ENCODE measurements at regions not wholly inside any gene's neighbourhood (a gene's known extent, or its start where the extent isn't known, plus 50 kb on each side); places are given as distances from the start of the nearest gene placed in this dataset.
"Not testable (repeated sequence)": the region's sequence is repeated elsewhere in the genome, so short reads cannot be mapped to it uniquely, and the experiment has no call there.

GRCh38 chr6:141251286-141251685 lies 881.4 kb upstream of the GJE1 start:
- no peak for DNase-seq

GRCh38 chr6:141248021-141248799 lies 884.5 kb upstream of the GJE1 start:
- DNase-seq: no peak

GRCh38 chr6:141244366-141244765 lies 888.4 kb upstream of the GJE1 start:
- no peak for DNase-seq

GRCh38 chr6:141242957-141243356 lies 889.8 kb upstream of the GJE1 start:
- no peak for DNase-seq

- DNase-seq: no peak
Observed at GRCh38 chr6:141229296-141229695, 903.4 kb upstream of the GJE1 start.

- DNase-seq: no peak
Observed at GRCh38 chr6:141218583-141218982, 914.1 kb upstream of the GJE1 start.

- DNase-seq: no peak
Observed at GRCh38 chr6:141216726-141217125, 916.0 kb upstream of the GJE1 start.

- DNase-seq: no peak
Observed at GRCh38 chr6:141212296-141212695, 920.4 kb upstream of the GJE1 start.

GRCh38 chr6:141211845-141212244 lies 920.9 kb upstream of the GJE1 start:
- DNase-seq: no peak

GRCh38 chr6:141210901-141211300 lies 921.8 kb upstream of the GJE1 start:
- DNase-seq: no peak

- no peak for DNase-seq
Observed at GRCh38 chr6:141209890-141210289, 922.8 kb upstream of the GJE1 start.

GRCh38 chr6:141208101-141208500 lies 924.6 kb upstream of the GJE1 start:
- no peak for DNase-seq

GRCh38 chr6:141203902-141204575 lies 928.7 kb upstream of the GJE1 start:
- no peak for DNase-seq

GRCh38 chr6:141202626-141203025 lies 930.1 kb upstream of the GJE1 start:
- DNase-seq: no peak

GRCh38 chr6:141199074-141199473 lies 933.7 kb upstream of the GJE1 start:
- DNase-seq: peak; percentile 2

GRCh38 chr6:141195251-141195832 lies 937.4 kb upstream of the GJE1 start:
- DNase-seq: no peak

GRCh38 chr6:141183368-141183767 lies 949.4 kb upstream of the GJE1 start:
- no peak for DNase-seq

- DNase-seq: not testable (repeated sequence)
Observed at GRCh38 chr6:141175458-141175857, 957.3 kb upstream of the GJE1 start.

GRCh38 chr6:141174932-141175331 lies 957.8 kb upstream of the GJE1 start:
- DNase-seq: no peak

- DNase-seq: no peak
Observed at GRCh38 chr6:141173529-141173928, 959.2 kb upstream of the GJE1 start.

- DNase-seq: no peak
Observed at GRCh38 chr6:141169419-141169818, 963.3 kb upstream of the GJE1 start.

- no peak for DNase-seq
Observed at GRCh38 chr6:141167945-141168344, 964.8 kb upstream of the GJE1 start.

GRCh38 chr6:141165002-141165665 lies 967.6 kb upstream of the GJE1 start:
- no peak for DNase-seq
